Activated naive CD8-positive, alpha-beta T cell treated with anti-CD3 and anti-CD28 coated beads, Interleukin-2, amount 50 U/mL, for 24 hours (primary cell): ENCODE measurements at regions not wholly inside any gene's neighbourhood (a gene's known extent, or its start where the extent isn't known, plus 50 kb on each side); places are given as distances from the start of the nearest gene placed in this dataset.

Experiments used
- ATAC-seq: fragments of 150-1000 bp; cut with Tn5 transposase; one replicate; pipeline ENCODE4 v1.10.0; 2021
- DNase-seq: peaks from one replicate; pipeline ENCODE4 v3.0.0; 2021
- H3K27ac Mint-ChIP-seq: one replicate; pipeline ENCODE4 v1.8.0; 2021; ENCODE audit warnings: mild to moderate bottlenecking, mixed read lengths
- H3K27me3 Mint-ChIP-seq: one replicate; pipeline ENCODE4 v1.8.0; 2021; ENCODE audit warnings: mixed read lengths
- H3K36me3 Mint-ChIP-seq: one replicate; pipeline ENCODE4 v1.8.0; 2021; ENCODE audit warnings: low read depth, mixed read lengths
- H3K4me1 Mint-ChIP-seq: one replicate; pipeline ENCODE4 v1.8.0; 2021; ENCODE audit warnings: mixed read lengths
- H3K4me3 Mint-ChIP-seq: one replicate; pipeline ENCODE4 v1.8.0; 2021; ENCODE audit warnings: mild to moderate bottlenecking, moderate library complexity, mixed read lengths
- H3K9me3 Mint-ChIP-seq: one replicate; pipeline ENCODE4 v1.8.0; 2021; ENCODE audit warnings: mixed read lengths

DNA sequence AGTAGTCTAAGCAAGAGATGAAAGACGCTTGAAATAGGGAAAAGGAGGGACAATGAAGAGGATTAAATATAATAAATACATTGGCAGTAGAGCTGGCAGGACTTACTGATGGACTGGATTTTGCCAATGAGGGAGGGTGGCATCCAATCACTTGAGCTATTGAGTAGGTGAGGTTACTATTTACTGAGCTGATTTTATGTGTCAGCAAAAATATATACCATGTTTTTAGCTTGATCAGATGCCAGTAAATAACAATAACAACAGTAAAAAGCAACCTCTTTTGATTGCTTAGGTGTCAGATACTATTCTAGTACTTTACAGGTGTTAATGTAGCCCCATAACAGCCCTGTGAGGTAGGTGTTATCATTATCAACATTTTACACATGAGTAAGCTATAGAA is 187.5 kb upstream of the LMNTD1 start:
- no peaks in the 10 kb centered on the region for H3K36me3 Mint-ChIP-seq
- no peak overlapping the region for H3K27ac Mint-ChIP-seq
- no peak for DNase-seq
- H3K27me3 Mint-ChIP-seq = no peaks in the 10 kb centered on the region
- H3K4me1 Mint-ChIP-seq = no peaks in the 10 kb centered on the region
- H3K9me3 Mint-ChIP-seq = peaks cover 8% of the 10 kb centered on the region
- no peak for ATAC-seq
- no peak overlapping the region for H3K4me3 Mint-ChIP-seq

- H3K4me3 Mint-ChIP-seq = no peak overlapping the region
- H3K4me1 Mint-ChIP-seq = no peaks in the 10 kb centered on the region
- ATAC-seq (no peak), DNase-seq (no peak)
- H3K27ac Mint-ChIP-seq = no peak overlapping the region
- H3K9me3 Mint-ChIP-seq = peaks cover 8% of the 10 kb centered on the region
- no peaks in the 10 kb centered on the region for H3K27me3 Mint-ChIP-seq
- no peaks in the 10 kb centered on the region for H3K36me3 Mint-ChIP-seq
Measured at GRCh38 chr12:25741917-25742316, 188.8 kb upstream of the LMNTD1 start.

- no peak for ATAC-seq
- no peaks in the 10 kb centered on the region for H3K36me3 Mint-ChIP-seq
- DNase-seq = no peak
- no peaks in the 10 kb centered on the region for H3K27me3 Mint-ChIP-seq
- H3K9me3 Mint-ChIP-seq = no peaks in the 10 kb centered on the region
- no peak overlapping the region for H3K4me3 Mint-ChIP-seq
- no peak overlapping the region for H3K27ac Mint-ChIP-seq
- H3K4me1 Mint-ChIP-seq = no peaks in the 10 kb centered on the region
Measured at GRCh38 chr12:25743679-25744215, 190.7 kb upstream of the LMNTD1 start.

GRCh38 chr12:25744313-25744712 is 191.2 kb upstream of the LMNTD1 start:
- Mint-ChIP-seq H3K4me1 (no peaks in the 10 kb centered on the region), H3K4me3 (no peak overlapping the region), H3K27me3 (no peaks in the 10 kb centered on the region), H3K36me3 (no peaks in the 10 kb centered on the region), H3K9me3 (no peaks in the 10 kb centered on the region), H3K27ac (no peak overlapping the region)
- no peak for ATAC-seq
- DNase-seq = no peak

DNA sequence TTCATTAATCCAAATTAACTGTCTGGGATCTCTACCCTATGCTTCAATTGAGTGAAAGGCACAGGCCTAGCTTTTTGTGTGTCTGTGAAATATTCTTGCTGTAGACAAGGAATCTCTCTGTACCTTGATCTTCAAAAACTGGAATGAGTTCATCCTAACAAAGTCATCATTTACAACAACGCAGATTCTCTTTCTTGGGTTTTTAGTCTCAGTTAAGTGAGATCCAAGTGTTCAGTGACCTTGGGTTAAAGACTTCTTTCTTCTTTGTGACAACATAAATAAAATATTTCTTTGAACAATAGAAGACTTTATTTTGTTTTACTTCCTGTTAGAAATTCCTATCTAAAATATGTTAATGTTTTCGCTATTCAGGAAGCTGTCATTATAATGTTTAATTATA is 192.2 kb upstream of the LMNTD1 start:
- Mint-ChIP-seq H3K36me3 (no peaks in the 10 kb centered on the region), H3K4me3 (no peak overlapping the region), H3K27ac (no peak overlapping the region), H3K9me3 (no peaks in the 10 kb centered on the region), H3K27me3 (no peaks in the 10 kb centered on the region), H3K4me1 (no peaks in the 10 kb centered on the region)
- no peak for ATAC-seq
- DNase-seq = no peak

- H3K4me3 Mint-ChIP-seq = no peak overlapping the region
- ATAC-seq = no peak
- H3K4me1 Mint-ChIP-seq = no peaks in the 10 kb centered on the region
- no peaks in the 10 kb centered on the region for H3K27me3 Mint-ChIP-seq
- no peaks in the 10 kb centered on the region for H3K9me3 Mint-ChIP-seq
- no peak overlapping the region for H3K27ac Mint-ChIP-seq
- H3K36me3 Mint-ChIP-seq = no peaks in the 10 kb centered on the region
- DNase-seq = no peak
Measured at GRCh38 chr12:25746131-25746530, 193.0 kb upstream of the LMNTD1 start.

GRCh38 chr12:25752710-25753309 is 199.7 kb upstream of the LMNTD1 start:
- H3K4me1 Mint-ChIP-seq = no peaks in the 10 kb centered on the region

DNA sequence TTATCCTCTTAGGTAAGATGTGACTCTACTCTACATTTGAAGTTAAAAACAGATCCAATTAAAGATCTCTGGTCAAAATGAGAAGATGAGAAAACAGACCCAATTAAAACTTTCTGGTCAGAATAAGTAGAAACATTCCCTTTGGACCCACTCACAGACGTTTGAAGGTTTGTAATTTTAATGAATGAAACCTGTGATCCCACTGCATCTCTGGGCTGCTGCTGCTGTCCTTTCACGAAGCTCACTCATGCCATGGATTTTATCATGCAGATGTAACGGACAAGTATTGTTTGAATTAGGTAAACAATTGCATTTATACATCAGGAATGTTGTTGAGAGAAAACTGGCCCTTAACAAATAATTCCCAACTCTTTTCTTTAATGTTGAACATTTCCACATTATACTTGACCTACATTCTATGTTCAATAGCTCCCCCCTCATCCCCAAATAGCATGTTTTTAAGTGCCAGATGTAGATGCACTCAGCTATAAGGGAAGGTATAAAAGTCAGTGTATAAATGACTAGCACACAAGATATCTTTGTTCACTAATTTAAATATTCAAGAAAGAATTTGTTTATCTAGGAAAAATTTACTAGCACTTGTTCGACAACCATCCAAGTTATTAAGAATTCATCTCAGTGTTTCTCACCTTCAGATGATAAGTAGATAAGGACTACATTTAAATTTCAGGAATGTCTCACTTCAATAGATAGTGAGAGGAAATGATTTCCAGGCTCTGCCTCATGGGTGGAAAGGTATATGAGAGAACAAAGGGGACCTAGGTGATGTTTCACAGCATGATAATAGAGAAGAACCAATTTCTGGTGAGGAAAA is 202.3 kb upstream of the LMNTD1 start:
- no peaks in the 10 kb centered on the region for H3K27me3 Mint-ChIP-seq
- no peaks in the 10 kb centered on the region for H3K36me3 Mint-ChIP-seq
- DNase-seq = no peak
- no peaks in the 10 kb centered on the region for H3K9me3 Mint-ChIP-seq
- no peak overlapping the region for H3K4me3 Mint-ChIP-seq
- ATAC-seq = no peak
- no peaks in the 10 kb centered on the region for H3K4me1 Mint-ChIP-seq
- H3K27ac Mint-ChIP-seq = no peak overlapping the region

More at GRCh38 chr12:25752710-25753309, 199.7 kb upstream of the LMNTD1 start:
- no peak for DNase-seq
- Mint-ChIP-seq H3K27me3 (no peaks in the 10 kb centered on the region), H3K27ac (no peak overlapping the region), H3K36me3 (no peaks in the 10 kb centered on the region), H3K4me3 (no peak overlapping the region), H3K9me3 (no peaks in the 10 kb centered on the region)
- no peak for ATAC-seq

GRCh38 chr12:25755971-25756260 is 202.6 kb upstream of the RASSF8 start:
- no peaks in the 10 kb centered on the region for H3K4me1 Mint-ChIP-seq
- H3K27me3 Mint-ChIP-seq = no peaks in the 10 kb centered on the region
- no peak for ATAC-seq

GRCh38 chr12:25757037-25757665 is 201.3 kb upstream of the RASSF8 start:
- no peaks in the 10 kb centered on the region for H3K27me3 Mint-ChIP-seq
- DNase-seq (no peak), ATAC-seq (no peak)
- H3K4me3 Mint-ChIP-seq = no peak overlapping the region
- no peak overlapping the region for H3K27ac Mint-ChIP-seq
- no peaks in the 10 kb centered on the region for H3K36me3 Mint-ChIP-seq
- no peaks in the 10 kb centered on the region for H3K9me3 Mint-ChIP-seq
- H3K4me1 Mint-ChIP-seq = no peaks in the 10 kb centered on the region

More at GRCh38 chr12:25755971-25756260, 202.6 kb upstream of the RASSF8 start:
- no peak for DNase-seq
- Mint-ChIP-seq H3K27ac (no peak overlapping the region), H3K4me3 (no peak overlapping the region), H3K36me3 (no peaks in the 10 kb centered on the region), H3K9me3 (no peaks in the 10 kb centered on the region)

- no peaks in the 10 kb centered on the region for H3K27me3 Mint-ChIP-seq
- H3K27ac Mint-ChIP-seq = no peak overlapping the region
- DNase-seq (no peak), ATAC-seq (no peak)
- H3K9me3 Mint-ChIP-seq = peaks cover 6% of the 10 kb centered on the region
- no peaks in the 10 kb centered on the region for H3K4me1 Mint-ChIP-seq
- no peak overlapping the region for H3K4me3 Mint-ChIP-seq
- H3K36me3 Mint-ChIP-seq = no peaks in the 10 kb centered on the region
Measured at GRCh38 chr12:25759752-25760151, 198.7 kb upstream of the RASSF8 start.

- ATAC-seq (no peak), DNase-seq (no peak)
- H3K27ac Mint-ChIP-seq = no peak overlapping the region
- peaks cover 6% of the 10 kb centered on the region for H3K9me3 Mint-ChIP-seq
- H3K4me3 Mint-ChIP-seq = no peak overlapping the region
- no peaks in the 10 kb centered on the region for H3K36me3 Mint-ChIP-seq
- H3K4me1 Mint-ChIP-seq = no peaks in the 10 kb centered on the region
- no peaks in the 10 kb centered on the region for H3K27me3 Mint-ChIP-seq
Measured at GRCh38 chr12:25761356-25761755, 197.1 kb upstream of the RASSF8 start.

- H3K27me3 Mint-ChIP-seq = no peaks in the 10 kb centered on the region
- no peak for DNase-seq
- H3K9me3 Mint-ChIP-seq = peaks cover 6% of the 10 kb centered on the region
- no peak for ATAC-seq
- H3K4me3 Mint-ChIP-seq = no peak overlapping the region
- H3K27ac Mint-ChIP-seq = no peak overlapping the region
- H3K36me3 Mint-ChIP-seq = no peaks in the 10 kb centered on the region
- peaks cover under 1% of the 10 kb centered on the region for H3K4me1 Mint-ChIP-seq
Measured at GRCh38 chr12:25764409-25764808, 194.1 kb upstream of the RASSF8 start.

DNA sequence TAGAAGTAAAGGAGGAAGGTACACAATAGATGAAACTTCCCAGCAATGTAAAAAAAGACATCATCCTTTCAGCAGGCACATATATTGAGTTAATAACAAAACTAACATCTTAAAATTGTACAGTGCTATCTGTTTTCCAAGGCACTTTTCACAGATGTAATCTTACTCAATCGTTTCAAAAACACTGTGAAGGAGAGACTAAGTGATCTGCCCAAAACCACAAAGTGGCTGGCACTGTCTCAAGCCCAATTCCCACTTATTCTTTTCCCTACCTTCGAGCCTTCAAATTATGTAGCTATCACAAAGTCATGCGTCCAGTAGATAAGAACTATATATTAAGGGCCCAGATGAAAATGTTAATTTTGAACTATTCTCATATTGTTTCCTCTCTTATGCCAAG is 193.6 kb upstream of the RASSF8 start:
- ATAC-seq (no peak), DNase-seq (no peak)
- peaks cover 2% of the 10 kb centered on the region for H3K4me1 Mint-ChIP-seq
- no peak overlapping the region for H3K27ac Mint-ChIP-seq
- no peaks in the 10 kb centered on the region for H3K36me3 Mint-ChIP-seq
- H3K27me3 Mint-ChIP-seq = no peaks in the 10 kb centered on the region
- H3K4me3 Mint-ChIP-seq = no peak overlapping the region
- H3K9me3 Mint-ChIP-seq = peaks cover 6% of the 10 kb centered on the region

GRCh38 chr12:25767606-25768005 is 190.9 kb upstream of the RASSF8 start:
- no peaks in the 10 kb centered on the region for H3K36me3 Mint-ChIP-seq
- H3K4me1 Mint-ChIP-seq = peaks cover 2% of the 10 kb centered on the region
- no peak for ATAC-seq
- DNase-seq = no peak
- no peak overlapping the region for H3K4me3 Mint-ChIP-seq
- peaks cover 6% of the 10 kb centered on the region for H3K9me3 Mint-ChIP-seq
- H3K27ac Mint-ChIP-seq = no peak overlapping the region
- no peaks in the 10 kb centered on the region for H3K27me3 Mint-ChIP-seq
